Natural killer cell (primary cell): ENCODE measurements at regions not wholly inside any gene's neighbourhood (a gene's known extent, or its start where the extent isn't known, plus 50 kb on each side); places are given as distances from the start of the nearest gene placed in this dataset.

ENCODE experiments used
- ATAC-seq, 3 donors: fragments of 150-1000 bp in 2 of 3; fragments of 200-7000 bp in 1 of 3; cut with Tn5 transposase; 1 replicate in 1 of 3; 2 replicates in 2 of 3; pipeline ENCODE4 v1.10.0; 2021; ENCODE audit warnings: mild to moderate bottlenecking in 2 of 3, moderate library complexity in 2 of 3
- DNase-seq, 2 donors: peaks; one replicate each; pipeline versions ENCODE4 v3.0.0 to v3.0.0-alpha.2; 2013 to 2021; ENCODE audit warnings: mixed read lengths in 1 of 2
- H3K27ac ChIP-seq: one replicate; pipeline ENCODE4 v1.5.1; 2013; ENCODE audit warnings: mild to moderate bottlenecking, low read length
- H3K27me3 ChIP-seq: one replicate; pipeline ENCODE4 v1.6.1; 2013; ENCODE audit warnings: low read length; ENCODE audit not compliant: control insufficient read depth, insufficient read depth
- H3K36me3 ChIP-seq: one replicate; pipeline ENCODE4 v1.6.1; 2013; ENCODE audit warnings: low read length; ENCODE audit not compliant: control insufficient read depth, insufficient read depth
- H3K4me1 ChIP-seq: one replicate; pipeline ENCODE4 v1.6.1; 2013; ENCODE audit warnings: low read length; ENCODE audit not compliant: control insufficient read depth, insufficient read depth
- H3K4me3 ChIP-seq: one replicate; pipeline ENCODE4 v1.5.1; 2013; ENCODE audit warnings: low read length
- H3K9me3 ChIP-seq: one replicate; pipeline ENCODE4 v1.6.1; 2013; ENCODE audit warnings: low read length; ENCODE audit not compliant: control insufficient read depth, insufficient read depth
- H3K27ac Mint-ChIP-seq, 2 donors: one replicate each; pipeline ENCODE4 v1.8.0; 2022; ENCODE audit warnings: mild to moderate bottlenecking in 2 of 2, mixed read lengths in 2 of 2, moderate library complexity in 1 of 2
- H3K27me3 Mint-ChIP-seq, 2 donors: one replicate each; pipeline ENCODE4 v1.8.0; 2022; ENCODE audit warnings: low read depth in 2 of 2, mixed read lengths in 2 of 2
- H3K36me3 Mint-ChIP-seq: one replicate; pipeline ENCODE4 v1.8.0; 2022; ENCODE audit warnings: mixed read lengths
- H3K4me1 Mint-ChIP-seq, 2 donors: one replicate each; pipeline ENCODE4 v1.8.0; 2022; ENCODE audit warnings: mixed read lengths in 2 of 2
- H3K4me3 Mint-ChIP-seq: one replicate; pipeline ENCODE4 v1.8.0; 2022; ENCODE audit warnings: mild to moderate bottlenecking, moderate library complexity, mixed read lengths
- H3K9me3 Mint-ChIP-seq, 2 donors: one replicate each; pipeline ENCODE4 v1.8.0; 2022; ENCODE audit warnings: mixed read lengths in 2 of 2
- WGBS: methylation state at CpG from one replicate; pipeline ENCODE4 v1.1.7; 2013; ENCODE audit warnings: missing lambda C conversion rate; ENCODE audit not compliant: insufficient coverage; 5-methylcytosine and 5-hydroxymethylcytosine counted together
- intact Hi-C: fragments of 100-400 bp; cut with micrococcal nuclease; formaldehyde crosslinking; loops from one replicate; pipeline ENCODE4 v1.14.2; 2022
- TF ChIP-seq, protein P1 (sequence below): fragments of 200-600 bp; IDR thresholded peaks from one replicate; pipeline ENCODE4 v1.8.0; 2022; ENCODE audit warnings: antibody characterized with exemption

DNA sequence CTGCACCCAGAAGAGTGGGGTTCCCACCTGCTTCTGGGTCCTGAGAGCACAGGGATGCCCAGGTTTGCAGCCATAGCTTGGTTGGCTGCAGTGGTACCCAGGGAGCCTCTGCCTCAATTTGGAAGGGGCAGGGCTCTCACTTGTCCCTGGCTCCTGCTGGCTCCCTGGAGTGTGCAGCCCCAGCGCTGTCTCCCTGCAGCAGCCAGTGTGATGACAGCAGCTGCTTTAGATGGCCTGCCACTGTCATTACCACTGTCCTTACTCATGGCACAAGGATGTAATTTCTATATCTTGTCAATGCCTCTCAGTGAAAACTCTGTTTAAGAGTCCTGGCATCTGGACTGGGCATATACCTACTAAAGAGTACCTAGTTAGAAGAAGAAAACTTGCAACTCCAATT, 250.9 kb downstream of the KIF20B start:
- H3K4me3 ChIP-seq: no peak overlapping the region
- TF ChIP-seq, protein P1, sequence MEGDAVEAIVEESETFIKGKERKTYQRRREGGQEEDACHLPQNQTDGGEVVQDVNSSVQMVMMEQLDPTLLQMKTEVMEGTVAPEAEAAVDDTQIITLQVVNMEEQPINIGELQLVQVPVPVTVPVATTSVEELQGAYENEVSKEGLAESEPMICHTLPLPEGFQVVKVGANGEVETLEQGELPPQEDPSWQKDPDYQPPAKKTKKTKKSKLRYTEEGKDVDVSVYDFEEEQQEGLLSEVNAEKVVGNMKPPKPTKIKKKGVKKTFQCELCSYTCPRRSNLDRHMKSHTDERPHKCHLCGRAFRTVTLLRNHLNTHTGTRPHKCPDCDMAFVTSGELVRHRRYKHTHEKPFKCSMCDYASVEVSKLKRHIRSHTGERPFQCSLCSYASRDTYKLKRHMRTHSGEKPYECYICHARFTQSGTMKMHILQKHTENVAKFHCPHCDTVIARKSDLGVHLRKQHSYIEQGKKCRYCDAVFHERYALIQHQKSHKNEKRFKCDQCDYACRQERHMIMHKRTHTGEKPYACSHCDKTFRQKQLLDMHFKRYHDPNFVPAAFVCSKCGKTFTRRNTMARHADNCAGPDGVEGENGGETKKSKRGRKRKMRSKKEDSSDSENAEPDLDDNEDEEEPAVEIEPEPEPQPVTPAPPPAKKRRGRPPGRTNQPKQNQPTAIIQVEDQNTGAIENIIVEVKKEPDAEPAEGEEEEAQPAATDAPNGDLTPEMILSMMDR: no peak
- no peaks in the 10 kb centered on the region for H3K9me3 ChIP-seq
- WGBS: 76% methylated on average over 1 of the region's 1 CpG
- ATAC-seq (no peak), DNase-seq (no peak)
- Mint-ChIP-seq H3K27ac (no peak overlapping the region), H3K36me3 (no peaks in the 10 kb centered on the region), H3K4me1 (no peaks in the 10 kb centered on the region), H3K27me3 (no peaks in the 10 kb centered on the region), H3K4me3 (no peak overlapping the region), H3K9me3 (no peaks in the 10 kb centered on the region)
- no peaks in the 10 kb centered on the region for H3K27me3 ChIP-seq
- H3K36me3 ChIP-seq: no peaks in the 10 kb centered on the region
- H3K27ac ChIP-seq: no peak overlapping the region
- H3K4me1 ChIP-seq: no peaks in the 10 kb centered on the region
- intact Hi-C loops: no loop called here

DNA sequence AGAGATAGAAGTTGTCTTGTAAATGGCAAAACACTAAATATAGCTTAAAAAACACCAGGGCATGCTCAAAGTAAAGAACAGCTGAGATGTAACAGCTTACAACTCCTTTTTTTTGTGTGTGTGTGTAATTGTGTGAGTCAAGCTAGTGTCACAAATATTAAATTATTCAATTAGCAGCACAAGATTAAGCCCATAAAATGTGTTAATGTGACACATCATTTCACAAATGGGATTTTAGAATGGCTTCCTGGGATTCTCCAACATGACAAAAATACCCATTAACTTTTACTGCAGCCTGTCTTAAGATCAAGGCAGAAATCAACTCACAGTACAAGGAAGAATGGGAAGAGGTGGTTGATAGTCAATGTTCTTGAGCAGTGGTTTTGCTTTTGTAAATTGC, 251.4 kb downstream of the KIF20B start:
- Histone ChIP-seq H3K36me3 (no peaks in the 10 kb centered on the region), H3K27ac (no peak overlapping the region), H3K4me3 (no peak overlapping the region), H3K4me1 (no peaks in the 10 kb centered on the region), H3K9me3 (no peaks in the 10 kb centered on the region), H3K27me3 (no peaks in the 10 kb centered on the region)
- Mint-ChIP-seq H3K9me3 (no peaks in the 10 kb centered on the region), H3K4me1 (no peaks in the 10 kb centered on the region), H3K27ac (no peak overlapping the region), H3K36me3 (no peaks in the 10 kb centered on the region), H3K27me3 (no peaks in the 10 kb centered on the region), H3K4me3 (no peak overlapping the region)
- intact Hi-C loops: no loop called here
- DNase-seq (no peak), ATAC-seq (no peak)
- TF ChIP-seq, protein P1: no peak

DNA sequence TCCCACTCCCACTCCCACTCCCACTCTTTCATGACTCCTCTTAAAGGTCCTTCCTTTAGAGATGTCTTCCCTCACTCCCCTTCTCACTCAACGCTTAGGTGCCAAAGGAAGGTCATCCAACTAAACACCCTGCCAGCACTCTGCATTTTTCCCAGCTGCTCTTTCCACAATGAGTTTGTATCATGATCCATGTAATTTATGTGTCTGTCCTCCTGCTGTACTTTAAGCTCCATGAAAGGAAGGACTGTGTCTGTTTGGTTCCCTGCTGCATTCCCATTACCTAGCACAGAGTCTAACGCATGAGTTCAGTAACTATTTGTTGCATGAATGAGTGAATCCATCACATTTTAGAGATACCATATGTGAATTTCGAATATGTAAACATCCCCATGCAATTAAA, 252.7 kb downstream of the KIF20B start:
- intact Hi-C loops: no loop called here
- DNase-seq: no peak
- Mint-ChIP-seq H3K4me1 (no peaks in the 10 kb centered on the region), H3K27ac (no peak overlapping the region), H3K9me3 (no peaks in the 10 kb centered on the region), H3K4me3 (no peak overlapping the region), H3K27me3 (no peaks in the 10 kb centered on the region), H3K36me3 (no peaks in the 10 kb centered on the region)
- no peaks in the 10 kb centered on the region for H3K36me3 ChIP-seq
- TF ChIP-seq, protein P1: no peak
- no peaks in the 10 kb centered on the region for H3K9me3 ChIP-seq
- WGBS: 86% methylated on average over 3 of the region's 3 CpGs
- no peaks in the 10 kb centered on the region for H3K4me1 ChIP-seq
- ATAC-seq: no peak
- no peaks in the 10 kb centered on the region for H3K27me3 ChIP-seq
- no peak overlapping the region for H3K27ac ChIP-seq
- H3K4me3 ChIP-seq: no peak overlapping the region

GRCh38 chr10:89954787-89955566, 253.6 kb downstream of the KIF20B start:
- ATAC-seq (no peak), DNase-seq (no peak)
- Mint-ChIP-seq H3K4me3 (no peak overlapping the region), H3K4me1 (no peaks in the 10 kb centered on the region), H3K36me3 (no peaks in the 10 kb centered on the region), H3K27me3 (no peaks in the 10 kb centered on the region), H3K9me3 (no peaks in the 10 kb centered on the region), H3K27ac (no peak overlapping the region)
- H3K36me3 ChIP-seq: no peaks in the 10 kb centered on the region
- no peaks in the 10 kb centered on the region for H3K27me3 ChIP-seq
- H3K27ac ChIP-seq: no peak overlapping the region
- no peaks in the 10 kb centered on the region for H3K4me1 ChIP-seq
- no peaks in the 10 kb centered on the region for H3K9me3 ChIP-seq
- TF ChIP-seq, protein P1: no peak
- no peak overlapping the region for H3K4me3 ChIP-seq
- intact Hi-C loops: no loop called here
